ENCODE measurements at regions not wholly inside any gene's neighbourhood (a gene's known extent, or its start where the extent isn't known, plus 50 kb on each side); places are given as distances from the start of the nearest gene placed in this dataset.

DNA sequence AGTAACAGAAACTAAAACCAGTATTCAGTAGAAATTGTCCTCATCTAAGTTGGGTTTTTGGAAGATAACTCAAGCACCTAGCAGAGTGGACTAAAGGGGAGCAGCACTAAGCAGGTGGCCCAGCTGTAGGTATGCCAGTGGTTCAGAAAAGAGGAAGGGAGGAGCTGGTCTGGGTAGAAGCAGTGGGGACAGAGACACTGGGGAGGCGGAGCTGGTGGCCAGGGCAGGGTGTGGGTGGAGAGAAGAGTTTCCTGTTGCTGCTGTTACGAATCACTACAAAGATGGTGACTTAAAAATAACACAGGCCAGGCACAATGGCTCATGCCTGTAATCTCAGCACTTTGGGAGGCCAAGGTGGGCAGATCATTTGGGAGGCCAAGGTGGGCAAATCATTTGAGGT, 136.2 kb downstream of the WDR11 start:
- TF ChIP-seq, protein P1, sequence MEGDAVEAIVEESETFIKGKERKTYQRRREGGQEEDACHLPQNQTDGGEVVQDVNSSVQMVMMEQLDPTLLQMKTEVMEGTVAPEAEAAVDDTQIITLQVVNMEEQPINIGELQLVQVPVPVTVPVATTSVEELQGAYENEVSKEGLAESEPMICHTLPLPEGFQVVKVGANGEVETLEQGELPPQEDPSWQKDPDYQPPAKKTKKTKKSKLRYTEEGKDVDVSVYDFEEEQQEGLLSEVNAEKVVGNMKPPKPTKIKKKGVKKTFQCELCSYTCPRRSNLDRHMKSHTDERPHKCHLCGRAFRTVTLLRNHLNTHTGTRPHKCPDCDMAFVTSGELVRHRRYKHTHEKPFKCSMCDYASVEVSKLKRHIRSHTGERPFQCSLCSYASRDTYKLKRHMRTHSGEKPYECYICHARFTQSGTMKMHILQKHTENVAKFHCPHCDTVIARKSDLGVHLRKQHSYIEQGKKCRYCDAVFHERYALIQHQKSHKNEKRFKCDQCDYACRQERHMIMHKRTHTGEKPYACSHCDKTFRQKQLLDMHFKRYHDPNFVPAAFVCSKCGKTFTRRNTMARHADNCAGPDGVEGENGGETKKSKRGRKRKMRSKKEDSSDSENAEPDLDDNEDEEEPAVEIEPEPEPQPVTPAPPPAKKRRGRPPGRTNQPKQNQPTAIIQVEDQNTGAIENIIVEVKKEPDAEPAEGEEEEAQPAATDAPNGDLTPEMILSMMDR (IDR thresholded peaks at IDR 0.05; ENCODE audit: insufficient read depth, low read length, poor library complexity, severe bottlenecking) = no peak
- no peak for TF ChIP-seq EZH2phosphoT487 (conservative IDR thresholded peaks at IDR 0.05; ENCODE audit: low read length)
